Astrocyte (in vitro differentiated cells and primary cell): ENCODE measurements at regions not wholly inside any gene's neighbourhood (a gene's known extent, or its start where the extent isn't known, plus 50 kb on each side); places are given as distances from the start of the nearest gene placed in this dataset.

Experiments used
- DNase-seq: peaks from one replicate; pipeline ENCODE4 v3.0.0-alpha.2; 2010; ENCODE audit warnings: low read depth
- FAIRE-seq: peaks from 2 replicates; lab custom pipeline; 2011; peaks lifted over from hg19 to GRCh38; lab: Jason Lieb, UNC
- H2AFZ ChIP-seq: 2 replicates; pipeline ENCODE4 v1.6.0; 2012; ENCODE audit warnings: low read depth, low read length, inconsistent platforms
- H3K27ac ChIP-seq: 2 replicates; pipeline ENCODE4 v1.5.1; 2011; ENCODE audit warnings: low read depth, low read length, inconsistent platforms
- H3K27me3 ChIP-seq: 2 replicates; pipeline ENCODE4 v1.6.0; 2011; ENCODE audit warnings: low read length, inconsistent platforms; ENCODE audit not compliant: insufficient read depth
- H3K36me3 ChIP-seq: 2 replicates; pipeline ENCODE4 v1.5.1; 2011; ENCODE audit warnings: low read length, inconsistent platforms; ENCODE audit not compliant: insufficient read depth
- H3K4me1 ChIP-seq: 2 replicates; pipeline ENCODE4 v1.5.1; 2011; ENCODE audit warnings: low read length, inconsistent platforms; ENCODE audit not compliant: insufficient read depth
- H3K4me2 ChIP-seq: 2 replicates; pipeline ENCODE4 v1.6.0; 2012; ENCODE audit warnings: low read length, inconsistent platforms
- H3K4me3 ChIP-seq: 2 replicates; pipeline ENCODE4 v1.5.1; 2011; ENCODE audit warnings: low read depth, mild to moderate bottlenecking, low read length, inconsistent platforms; ENCODE audit not compliant: insufficient read depth
- H3K79me2 ChIP-seq: 2 replicates; pipeline ENCODE4 v1.6.0; 2012; ENCODE audit warnings: mild to moderate bottlenecking, low read length, inconsistent platforms; ENCODE audit not compliant: insufficient read depth
- H3K9ac ChIP-seq: 2 replicates; pipeline ENCODE4 v1.6.0; 2012; ENCODE audit warnings: mild to moderate bottlenecking, low read length, inconsistent platforms
- H3K9me3 ChIP-seq: 2 replicates; pipeline ENCODE4 v1.5.1; 2012; ENCODE audit warnings: low read depth, mild to moderate bottlenecking, low read length, inconsistent platforms; ENCODE audit not compliant: insufficient read depth
- H4K20me1 ChIP-seq: 2 replicates; pipeline ENCODE4 v1.6.0; 2012; ENCODE audit warnings: low read length, inconsistent platforms; ENCODE audit not compliant: insufficient read depth
- H3K27ac Mint-ChIP-seq: one replicate; pipeline ENCODE4 v1.8.0; 2021; ENCODE audit warnings: mild to moderate bottlenecking, mixed read lengths; ENCODE audit not compliant: unreplicated experiment
- H3K27me3 Mint-ChIP-seq: one replicate; pipeline ENCODE4 v1.8.0; 2021; ENCODE audit warnings: low read depth, mixed read lengths; ENCODE audit not compliant: unreplicated experiment
- H3K36me3 Mint-ChIP-seq: one replicate; pipeline ENCODE4 v1.8.0; 2021; ENCODE audit warnings: low read depth, mixed read lengths; ENCODE audit not compliant: unreplicated experiment
- H3K4me1 Mint-ChIP-seq: one replicate; pipeline ENCODE4 v1.8.0; 2021; ENCODE audit warnings: low read depth, mixed read lengths; ENCODE audit not compliant: unreplicated experiment
- H3K4me3 Mint-ChIP-seq: one replicate; pipeline ENCODE4 v1.8.0; 2021; ENCODE audit warnings: mild to moderate bottlenecking, moderate library complexity, mixed read lengths; ENCODE audit not compliant: unreplicated experiment
- H3K9me3 Mint-ChIP-seq: one replicate; pipeline ENCODE4 v1.8.0; 2021; ENCODE audit warnings: mild to moderate bottlenecking, mixed read lengths; ENCODE audit not compliant: unreplicated experiment
- CTCF ChIP-seq: IDR thresholded peaks from 2 replicates; pipeline ENCODE4 v1.5.1; 2011; ENCODE audit warnings: low read depth, mild to moderate bottlenecking, inconsistent platforms, low read length, moderate library complexity; ENCODE audit not compliant: insufficient read depth
- EZH2 ChIP-seq: IDR thresholded peaks from 2 replicates; pipeline ENCODE4 v1.6.1; 2012; ENCODE audit warnings: mild to moderate bottlenecking, low read length, inconsistent platforms; ENCODE audit not compliant: insufficient read depth

GRCh38 chr2:215705281-215705680 is 269.4 kb upstream of the FN1 start:
- DNase-seq = no peak
- H3K4me1 ChIP-seq = peaks cover 12% of the 10 kb centered on the region
- no peaks in the 10 kb centered on the region for H3K36me3 Mint-ChIP-seq
- H3K79me2 ChIP-seq = no peaks in the 10 kb centered on the region
- no peak overlapping the region for H3K4me3 ChIP-seq
- H3K27me3 ChIP-seq = no peaks in the 10 kb centered on the region
- no peak overlapping the region for H3K9ac ChIP-seq
- H2AFZ ChIP-seq = no peak overlapping the region
- TF ChIP-seq EZH2 (no peak), CTCF (no peak)
- no peak overlapping the region for H3K4me3 Mint-ChIP-seq
- H3K9me3 ChIP-seq = no peaks in the 10 kb centered on the region
- no peak overlapping the region for H3K27ac ChIP-seq
- H3K9me3 Mint-ChIP-seq = no peaks in the 10 kb centered on the region
- no peaks in the 10 kb centered on the region for H4K20me1 ChIP-seq
- H3K36me3 ChIP-seq = no peaks in the 10 kb centered on the region
- no peak for FAIRE-seq
- no peak overlapping the region for H3K4me2 ChIP-seq
- H3K27me3 Mint-ChIP-seq = no peaks in the 10 kb centered on the region
- H3K4me1 Mint-ChIP-seq = peaks cover 23% of the 10 kb centered on the region
- H3K27ac Mint-ChIP-seq = no peak overlapping the region

- FAIRE-seq (no peak), DNase-seq (no peak)
- Histone ChIP-seq H3K27ac (peak overlapping the region; percentile 82), H3K4me1 (peaks cover 20% of the 10 kb centered on the region), H3K27me3 (no peaks in the 10 kb centered on the region), H3K4me3 (no peak overlapping the region), H3K4me2 (no peak overlapping the region), H3K9ac (no peak overlapping the region), H2AFZ (no peak overlapping the region), H3K79me2 (no peaks in the 10 kb centered on the region), H4K20me1 (no peaks in the 10 kb centered on the region), H3K9me3 (no peaks in the 10 kb centered on the region), H3K36me3 (no peaks in the 10 kb centered on the region)
- H3K36me3 Mint-ChIP-seq = no peaks in the 10 kb centered on the region
- H3K27ac Mint-ChIP-seq = peak overlapping the region; percentile 12
- H3K4me3 Mint-ChIP-seq = no peak overlapping the region
- peaks cover 7% of the 10 kb centered on the region for H3K9me3 Mint-ChIP-seq
- peaks cover 37% of the 10 kb centered on the region for H3K4me1 Mint-ChIP-seq
- H3K27me3 Mint-ChIP-seq = no peaks in the 10 kb centered on the region
- TF ChIP-seq EZH2 (no peak), CTCF (no peak)
These were observed 266.4 kb upstream of the FN1 start for GRCh38 chr2:215702116-215702902.
